ENCODE measurements at regions not wholly inside any gene's neighbourhood (a gene's known extent, or its start where the extent isn't known, plus 50 kb on each side); places are given as distances from the start of the nearest gene placed in this dataset.

DNA sequence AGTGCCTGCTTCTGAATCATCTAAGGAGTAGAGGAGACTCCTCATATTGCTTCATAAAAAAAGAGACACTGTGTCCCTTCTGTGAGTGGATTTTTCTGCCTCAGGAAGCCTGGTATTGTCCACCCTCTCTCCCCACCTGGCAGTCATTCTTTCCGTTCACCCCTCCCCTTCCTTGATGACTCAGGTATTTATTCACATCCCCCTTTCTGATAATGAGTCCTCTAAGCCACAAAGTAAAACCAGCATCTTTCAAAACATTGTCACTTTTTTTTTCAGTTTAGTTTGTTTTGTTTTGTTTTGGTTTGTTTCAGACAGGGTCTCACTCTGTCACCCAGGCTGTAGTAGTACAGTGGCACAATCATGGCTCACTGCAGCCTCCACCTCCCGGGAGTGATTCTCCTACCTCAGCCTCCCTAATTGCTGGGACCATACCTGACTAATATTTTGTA, 65.2 kb upstream of the UBE2E1 start:
- DNase-seq (ENCODE audit: low read depth in 2 of 3, low spot score in 2 of 3) = peak in 2 of 3 donors; percentile 80 to 81

DNA sequence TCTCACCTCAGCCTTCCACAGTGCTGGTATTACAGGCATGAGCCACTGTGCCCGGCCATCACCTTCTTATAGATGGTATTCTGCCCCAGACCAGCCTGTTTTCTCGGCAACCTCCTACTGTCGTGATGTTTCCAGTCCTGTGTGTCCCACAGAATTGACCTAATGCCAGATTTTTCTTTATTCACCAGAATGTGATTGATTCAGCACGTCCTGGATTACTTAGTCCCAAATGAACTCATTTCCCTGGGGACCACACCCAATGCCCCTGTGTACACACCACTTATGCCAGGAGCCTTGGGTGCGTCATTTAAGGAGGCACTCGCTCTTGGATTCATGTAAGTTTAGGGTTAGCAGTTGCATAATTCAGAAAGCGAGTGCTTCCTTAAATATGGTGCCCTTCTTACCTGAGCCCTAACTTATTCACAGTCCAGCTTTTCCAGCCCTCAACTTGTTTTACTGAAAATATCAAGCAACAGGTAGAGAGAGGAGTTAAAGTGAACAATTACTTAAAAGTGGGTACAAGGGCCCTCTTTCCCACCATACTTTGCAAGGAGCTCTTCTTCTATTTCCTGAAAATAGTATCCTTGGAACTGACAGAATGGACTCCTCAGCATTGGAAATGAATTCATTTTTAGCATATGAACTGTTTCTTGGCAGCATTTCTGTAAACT, 64.6 kb upstream of the UBE2E1 start:
- DNase-seq (ENCODE audit: low read depth in 2 of 3, low spot score in 2 of 3) = no peak

DNA sequence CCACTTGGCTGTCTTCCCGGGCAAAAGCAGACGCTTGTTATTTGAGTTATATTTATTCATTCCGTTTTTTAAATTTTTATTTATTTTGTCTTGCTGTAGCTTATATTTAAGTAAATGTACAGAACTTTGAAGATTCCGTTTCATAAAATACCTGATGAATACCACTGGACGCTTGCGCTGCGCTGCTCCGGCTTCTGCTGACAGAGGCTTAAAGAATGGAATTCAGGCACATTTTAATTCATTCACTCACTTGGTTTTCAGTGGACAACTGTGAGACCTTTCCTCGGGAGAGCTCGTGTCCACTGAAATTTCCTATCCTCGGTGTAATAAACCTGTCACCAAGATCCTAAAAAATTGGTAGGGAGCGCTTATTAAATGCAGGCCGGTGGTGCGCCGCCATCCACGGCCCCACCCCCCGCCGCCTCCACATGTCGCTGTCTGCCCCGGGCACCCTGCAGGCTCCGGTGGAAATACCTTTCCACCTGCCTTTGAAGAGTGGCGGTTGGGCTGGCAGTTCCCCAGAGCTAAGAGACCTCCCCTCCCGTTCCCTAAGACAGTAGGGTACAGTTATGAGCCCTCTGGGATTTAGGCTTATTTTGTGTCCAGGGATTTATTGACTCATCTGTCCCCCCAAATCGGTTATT, 62.5 kb upstream of the UBE2E1 start:
- no peak for DNase-seq (ENCODE audit: low read depth in 2 of 3, low spot score in 2 of 3)

DNA sequence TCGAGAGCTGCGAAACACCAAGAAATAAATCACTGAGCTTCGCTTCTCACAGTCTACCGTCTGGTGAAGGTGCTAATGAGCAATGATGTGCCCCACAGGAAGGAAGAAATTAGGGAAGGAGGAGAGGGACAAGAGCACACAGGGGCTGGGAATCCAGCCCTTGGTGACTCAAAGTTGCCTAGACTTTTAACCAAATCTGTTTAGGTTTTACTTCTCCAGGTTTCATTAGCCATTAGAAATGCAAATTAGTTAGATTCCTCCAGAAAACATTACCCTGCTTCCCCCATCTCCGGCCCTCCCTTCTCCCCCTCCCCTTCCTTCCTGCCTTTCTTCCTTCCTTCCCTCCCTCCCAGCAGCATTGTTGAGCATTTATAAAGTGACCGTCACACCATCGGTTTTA, 59.3 kb upstream of the UBE2E1 start:
- DNase-seq (ENCODE audit: low read depth in 2 of 3, low spot score in 2 of 3) = no peak

DNA sequence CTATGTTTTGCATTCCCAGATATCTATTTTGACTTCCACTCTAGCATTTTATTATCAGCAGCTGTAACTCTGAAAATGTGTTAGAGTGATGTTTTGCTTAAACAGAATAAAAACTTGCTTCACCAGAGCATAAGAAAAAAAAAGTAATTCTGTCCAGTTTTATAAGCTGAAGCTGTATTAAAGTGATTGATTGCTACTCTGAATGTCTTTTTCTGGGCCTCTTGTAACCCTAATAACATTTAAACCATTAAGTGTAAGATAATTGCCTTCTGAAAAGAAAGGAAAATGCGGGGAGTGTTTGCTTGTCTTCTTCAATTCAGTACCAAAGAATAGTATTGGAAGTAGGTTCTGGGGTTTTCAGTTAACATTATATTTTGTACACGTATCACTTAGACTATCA, 57.9 kb upstream of the UBE2E1 start:
- DNase-seq (ENCODE audit: low read depth in 2 of 3, low spot score in 2 of 3) = no peak

DNA sequence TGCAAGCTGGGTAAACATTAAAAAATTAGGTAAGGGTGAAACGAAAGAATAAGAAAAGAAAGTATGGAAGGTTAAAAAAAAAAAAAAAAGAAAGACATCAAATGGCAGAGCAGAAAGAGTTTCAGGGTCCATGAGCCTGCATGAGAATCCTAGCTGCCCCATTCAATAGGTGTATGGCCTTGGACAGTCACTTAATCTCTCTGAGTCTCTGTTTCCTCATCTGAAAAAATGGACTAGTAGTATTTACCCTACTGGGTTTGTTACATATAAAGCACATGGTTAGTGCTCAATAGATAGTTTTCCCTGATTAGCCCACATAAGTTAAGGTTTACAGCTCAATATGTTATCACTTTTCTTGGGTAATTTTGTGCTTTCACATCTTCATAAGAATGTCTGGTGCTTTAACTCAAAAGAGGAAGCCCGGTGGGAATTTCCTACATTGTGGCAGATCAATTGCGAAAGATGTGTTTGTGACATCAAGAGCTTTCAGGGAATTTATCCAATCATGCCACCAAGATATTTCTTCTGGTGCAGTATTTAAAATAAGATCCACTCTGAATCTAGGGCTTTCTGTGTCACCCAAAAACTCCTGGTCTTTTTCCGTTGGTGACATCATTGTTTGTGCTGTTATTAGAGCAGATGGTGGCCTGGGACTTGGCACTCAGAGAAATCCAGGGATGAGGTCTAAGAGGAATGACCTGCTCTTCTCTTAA, 57.2 kb upstream of the UBE2E1 start:
- peak in 2 of 3 donors; percentile 54 to 80 for DNase-seq (ENCODE audit: low read depth in 2 of 3, low spot score in 2 of 3)

DNA sequence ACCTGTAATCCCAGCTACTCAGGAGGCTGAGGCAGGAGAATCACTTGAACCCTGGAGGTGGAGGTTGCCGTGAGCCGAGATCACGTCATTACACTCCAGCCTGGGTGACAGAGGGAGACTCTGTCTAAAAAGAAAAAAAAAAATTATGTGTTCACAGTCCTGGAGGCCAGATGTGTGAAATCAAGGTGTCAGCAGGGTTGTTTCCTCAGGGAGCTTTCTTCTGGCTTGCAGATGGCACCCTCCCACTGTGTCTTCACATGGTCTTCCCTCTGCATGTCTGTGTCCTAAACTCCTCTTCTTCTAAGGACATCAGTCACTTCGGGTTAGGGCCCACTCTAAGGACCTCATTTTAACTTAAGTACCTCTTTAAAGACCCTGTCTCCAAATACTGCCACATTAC, 56.1 kb upstream of the UBE2E1 start:
- no peak for DNase-seq (ENCODE audit: low read depth in 2 of 3, low spot score in 2 of 3)

DNA sequence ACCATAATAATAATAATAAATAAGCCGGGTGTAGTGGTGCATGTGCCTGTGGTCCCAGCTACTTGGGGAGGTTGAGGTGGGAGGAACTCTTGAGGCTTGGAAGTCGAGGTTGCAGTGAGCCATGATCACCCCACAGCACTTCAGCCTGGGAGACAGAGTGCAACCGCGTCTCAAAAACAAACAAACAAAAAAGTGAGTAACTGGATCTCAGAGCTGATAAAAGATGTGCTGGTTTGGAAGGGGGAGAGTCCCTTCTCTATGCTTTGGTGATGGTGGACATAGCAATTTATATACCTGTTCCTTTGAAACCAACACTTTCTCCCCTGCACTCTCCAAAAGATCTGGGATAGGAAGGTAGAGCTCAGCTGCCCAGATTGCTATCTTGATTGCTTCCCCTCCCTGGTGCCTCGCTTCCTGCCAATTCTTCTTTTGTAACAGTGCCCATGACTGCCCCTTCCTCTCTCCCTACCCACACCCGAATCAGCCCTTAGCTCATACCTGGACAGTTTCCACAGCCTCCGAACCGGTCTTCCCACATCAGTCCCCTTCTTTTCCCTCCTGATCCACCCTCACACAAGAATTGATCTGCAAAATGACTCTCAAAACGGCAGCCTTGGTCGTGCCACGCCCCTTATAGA, 55.1 kb upstream of the UBE2E1 start:
- DNase-seq (ENCODE audit: low read depth in 2 of 3, low spot score in 2 of 3) = no peak

DNA sequence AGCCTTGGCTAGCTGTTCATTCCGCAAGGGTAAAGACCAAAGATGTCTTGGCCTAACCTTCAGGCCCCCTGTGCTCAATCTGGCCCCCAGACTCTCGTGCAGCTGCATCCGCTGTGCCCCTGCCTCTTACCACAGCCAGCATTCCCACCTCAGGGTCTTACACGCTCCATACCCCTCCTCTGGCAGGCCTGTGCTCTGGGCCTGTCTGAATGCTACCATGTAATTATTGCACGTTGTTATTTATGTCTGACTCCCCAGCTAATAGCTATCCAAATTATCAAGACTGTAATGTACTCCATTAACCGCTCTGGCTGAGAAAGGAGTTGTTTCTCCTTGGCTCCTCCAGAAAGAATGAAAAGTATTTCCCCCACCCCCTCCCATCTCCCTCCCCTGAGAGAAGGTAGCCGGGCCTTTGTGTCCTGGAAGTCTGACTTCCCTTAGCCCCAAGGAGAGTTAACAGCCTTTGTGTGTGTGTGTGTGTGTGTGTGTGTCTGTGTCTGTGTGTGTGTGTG, 54.5 kb upstream of the UBE2E1 start:
- no peak for DNase-seq (ENCODE audit: low read depth in 2 of 3, low spot score in 2 of 3)

DNA sequence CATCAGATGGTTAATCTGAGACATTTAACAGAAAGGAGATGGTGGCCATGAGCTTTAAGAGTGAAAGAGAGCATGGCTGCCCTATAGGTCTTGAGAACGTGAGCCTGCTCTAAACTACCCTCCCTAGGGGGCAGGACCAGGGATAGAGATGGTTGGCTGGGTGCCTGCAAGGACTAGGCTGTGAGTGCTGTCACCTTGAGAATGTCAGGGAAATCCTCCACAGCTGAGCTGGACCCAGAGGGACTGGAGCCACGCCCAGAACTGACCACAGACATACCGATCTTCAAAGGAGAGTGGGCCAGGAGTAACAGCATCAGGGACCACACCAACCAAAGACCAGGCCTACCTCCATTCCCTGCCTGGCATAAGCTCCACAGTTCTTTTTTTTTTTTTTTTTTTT, 53.6 kb upstream of the UBE2E1 start:
- DNase-seq (ENCODE audit: low read depth in 2 of 3, low spot score in 2 of 3) = no peak

DNA sequence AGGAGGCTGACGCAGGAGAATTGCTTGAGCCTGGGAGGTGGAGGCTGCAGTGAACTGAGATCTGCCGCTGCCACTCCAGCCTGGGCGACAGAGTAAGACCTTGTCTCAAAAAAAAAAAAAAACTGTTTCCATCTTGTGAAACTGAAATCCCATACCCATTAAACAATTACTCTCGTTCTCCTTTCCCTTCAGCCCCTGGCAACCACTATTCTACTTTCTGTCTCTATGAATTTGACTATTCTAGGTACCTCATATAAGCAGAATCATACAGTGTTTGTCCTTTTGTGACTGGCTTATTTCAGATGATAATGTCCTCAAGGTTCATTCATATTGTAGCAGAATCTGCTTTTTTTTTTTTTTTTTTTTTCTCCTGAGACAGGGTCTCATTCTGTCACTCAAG, 51.5 kb upstream of the UBE2E1 start:
- no peak for DNase-seq (ENCODE audit: low read depth in 2 of 3, low spot score in 2 of 3)
